ENCODE measurements at regions not wholly inside any gene's neighbourhood (a gene's known extent, or its start where the extent isn't known, plus 50 kb on each side); places are given as distances from the start of the nearest gene placed in this dataset.

DNA sequence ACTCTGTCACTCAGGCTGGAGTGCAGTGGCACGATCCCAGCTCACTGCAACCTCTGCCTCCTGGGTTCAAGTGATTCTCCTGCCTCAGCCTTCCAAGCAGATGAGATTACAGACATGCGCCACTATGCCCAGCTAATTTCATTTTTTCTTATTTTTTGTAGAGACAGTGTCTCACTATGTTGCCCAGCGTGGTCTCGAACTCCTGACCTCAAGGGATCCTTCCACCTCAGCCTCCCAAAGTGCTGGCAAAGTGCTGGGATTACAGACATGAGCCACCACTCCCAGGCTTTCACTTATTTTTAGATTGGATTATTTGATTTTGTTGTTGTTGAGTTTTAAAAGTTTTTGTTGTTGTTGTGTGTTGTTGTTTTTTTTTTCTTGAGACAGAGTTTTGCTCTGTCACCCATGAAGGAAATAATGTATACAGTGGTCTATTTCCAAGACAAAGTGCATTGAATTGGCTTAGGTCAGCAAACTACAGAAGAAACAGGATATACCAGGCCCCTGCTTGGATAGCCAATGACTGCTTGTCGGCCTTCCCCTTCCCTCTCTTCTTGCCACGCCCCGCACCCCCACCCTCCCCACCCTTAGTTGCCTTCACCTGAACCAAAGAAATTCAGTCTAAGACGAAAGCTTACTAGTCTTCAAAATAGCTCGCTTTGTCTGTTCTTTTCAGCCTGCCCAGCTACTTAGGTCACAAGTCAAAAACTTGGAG lies 91.8 kb upstream of the CLDN5 start:
- TF ChIP-seq, protein P1, sequence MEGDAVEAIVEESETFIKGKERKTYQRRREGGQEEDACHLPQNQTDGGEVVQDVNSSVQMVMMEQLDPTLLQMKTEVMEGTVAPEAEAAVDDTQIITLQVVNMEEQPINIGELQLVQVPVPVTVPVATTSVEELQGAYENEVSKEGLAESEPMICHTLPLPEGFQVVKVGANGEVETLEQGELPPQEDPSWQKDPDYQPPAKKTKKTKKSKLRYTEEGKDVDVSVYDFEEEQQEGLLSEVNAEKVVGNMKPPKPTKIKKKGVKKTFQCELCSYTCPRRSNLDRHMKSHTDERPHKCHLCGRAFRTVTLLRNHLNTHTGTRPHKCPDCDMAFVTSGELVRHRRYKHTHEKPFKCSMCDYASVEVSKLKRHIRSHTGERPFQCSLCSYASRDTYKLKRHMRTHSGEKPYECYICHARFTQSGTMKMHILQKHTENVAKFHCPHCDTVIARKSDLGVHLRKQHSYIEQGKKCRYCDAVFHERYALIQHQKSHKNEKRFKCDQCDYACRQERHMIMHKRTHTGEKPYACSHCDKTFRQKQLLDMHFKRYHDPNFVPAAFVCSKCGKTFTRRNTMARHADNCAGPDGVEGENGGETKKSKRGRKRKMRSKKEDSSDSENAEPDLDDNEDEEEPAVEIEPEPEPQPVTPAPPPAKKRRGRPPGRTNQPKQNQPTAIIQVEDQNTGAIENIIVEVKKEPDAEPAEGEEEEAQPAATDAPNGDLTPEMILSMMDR (IDR thresholded peaks at IDR 0.05; ENCODE audit: borderline replicate concordance, extremely low read depth, low read length, poor library complexity, severe bottlenecking): no peak
- TF ChIP-seq EZH2 (IDR thresholded peaks at IDR 0.05; ENCODE audit: borderline replicate concordance, low read depth, low read length, severe bottlenecking): no peak
